ENCODE measurements at regions not wholly inside any gene's neighbourhood (a gene's known extent, or its start where the extent isn't known, plus 50 kb on each side); places are given as distances from the start of the nearest gene placed in this dataset.
"Not testable (repeated sequence)": the region's sequence is repeated elsewhere in the genome, so short reads cannot be mapped to it uniquely, and the experiment has no call there.

- Histone ChIP-seq H3K4me1 (no peaks in the 10 kb centered on the region), H3K9ac (no peak overlapping the region), H3K9me3 (no peaks in the 10 kb centered on the region), H3K27me3 (no peaks in the 10 kb centered on the region), H3K27ac (no peak overlapping the region), H3K4me3 (no peak overlapping the region), H3K4me2 (no peak overlapping the region), H3K36me3 (no peaks in the 10 kb centered on the region), H4K20me1 (no peaks in the 10 kb centered on the region)
- TF ChIP-seq Cebpa-rat (IDR thresholded peaks at IDR 0.05): no peak
These were observed 84.9 kb upstream of the ZNF536 start for GRCh38 chr19:30287259-30287658.

GRCh38 chr19:30287973-30288372 is 84.2 kb upstream of the ZNF536 start:
- no peak overlapping the region for H3K9ac ChIP-seq
- no peak overlapping the region for H3K4me2 ChIP-seq
- no peak overlapping the region for H3K27ac ChIP-seq
- H3K27me3 ChIP-seq: no peaks in the 10 kb centered on the region
- no peaks in the 10 kb centered on the region for H3K36me3 ChIP-seq
- no peaks in the 10 kb centered on the region for H3K4me1 ChIP-seq
- no peaks in the 10 kb centered on the region for H4K20me1 ChIP-seq
- no peak for TF ChIP-seq Cebpa-rat (IDR thresholded peaks at IDR 0.05)
- no peak overlapping the region for H3K4me3 ChIP-seq
- H3K9me3 ChIP-seq: no peaks in the 10 kb centered on the region

GRCh38 chr19:30288911-30289310 is 83.3 kb upstream of the ZNF536 start:
- no peak overlapping the region for H3K27ac ChIP-seq
- no peak for TF ChIP-seq Cebpa-rat (IDR thresholded peaks at IDR 0.05)

GRCh38 chr19:30289336-30289735 is 82.8 kb upstream of the ZNF536 start:
- H3K9ac ChIP-seq: no peak overlapping the region
- H3K4me2 ChIP-seq: no peak overlapping the region
- no peak overlapping the region for H3K27ac ChIP-seq
- H3K4me1 ChIP-seq: no peaks in the 10 kb centered on the region
- H4K20me1 ChIP-seq: no peaks in the 10 kb centered on the region
- H3K27me3 ChIP-seq: no peaks in the 10 kb centered on the region
- H3K9me3 ChIP-seq: no peaks in the 10 kb centered on the region
- no peak for TF ChIP-seq Cebpa-rat (IDR thresholded peaks at IDR 0.05)
- no peaks in the 10 kb centered on the region for H3K36me3 ChIP-seq
- H3K4me3 ChIP-seq: no peak overlapping the region

More at GRCh38 chr19:30288911-30289310, 83.3 kb upstream of the ZNF536 start:
- H3K4me2 ChIP-seq: no peak overlapping the region
- H3K9ac ChIP-seq: no peak overlapping the region
- H3K36me3 ChIP-seq: no peaks in the 10 kb centered on the region
- H3K4me1 ChIP-seq: no peaks in the 10 kb centered on the region
- no peaks in the 10 kb centered on the region for H4K20me1 ChIP-seq
- no peaks in the 10 kb centered on the region for H3K27me3 ChIP-seq
- no peaks in the 10 kb centered on the region for H3K9me3 ChIP-seq
- no peak overlapping the region for H3K4me3 ChIP-seq

GRCh38 chr19:30290805-30291204 is 81.4 kb upstream of the ZNF536 start:
- H4K20me1 ChIP-seq, H3K27ac ChIP-seq, H3K9ac ChIP-seq, H3K4me2 ChIP-seq, H3K4me3 ChIP-seq, H3K36me3 ChIP-seq, H3K27me3 ChIP-seq, H3K4me1 ChIP-seq, H3K9me3 ChIP-seq: not testable (repeated sequence)

- Histone ChIP-seq H3K9me3 (no peaks in the 10 kb centered on the region), H3K4me1 (no peaks in the 10 kb centered on the region), H3K4me3 (no peak overlapping the region), H3K9ac (no peak overlapping the region), H3K27ac (no peak overlapping the region), H3K4me2 (no peak overlapping the region), H3K27me3 (no peaks in the 10 kb centered on the region), H4K20me1 (no peaks in the 10 kb centered on the region), H3K36me3 (no peaks in the 10 kb centered on the region)
- no peak for TF ChIP-seq Cebpa-rat (IDR thresholded peaks at IDR 0.05)
These were observed 79.0 kb upstream of the ZNF536 start for GRCh38 chr19:30293051-30293785.

- H3K4me3 ChIP-seq: no peak overlapping the region
- no peak overlapping the region for H3K4me2 ChIP-seq
- no peaks in the 10 kb centered on the region for H3K9me3 ChIP-seq
- no peaks in the 10 kb centered on the region for H3K27me3 ChIP-seq
- H4K20me1 ChIP-seq: no peaks in the 10 kb centered on the region
- no peaks in the 10 kb centered on the region for H3K4me1 ChIP-seq
- TF ChIP-seq Cebpa-rat (IDR thresholded peaks at IDR 0.05): no peak
- no peak overlapping the region for H3K27ac ChIP-seq
- H3K36me3 ChIP-seq: no peaks in the 10 kb centered on the region
- no peak overlapping the region for H3K9ac ChIP-seq
These were observed 74.2 kb upstream of the ZNF536 start for GRCh38 chr19:30297969-30298368.

GRCh38 chr19:30303131-30303654 is 69.0 kb upstream of the ZNF536 start:
- H4K20me1 ChIP-seq: no peaks in the 10 kb centered on the region
- H3K9me3 ChIP-seq: no peaks in the 10 kb centered on the region
- H3K36me3 ChIP-seq: no peaks in the 10 kb centered on the region
- no peaks in the 10 kb centered on the region for H3K4me1 ChIP-seq
- H3K9ac ChIP-seq: no peak overlapping the region
- no peak overlapping the region for H3K4me2 ChIP-seq
- H3K27me3 ChIP-seq: no peaks in the 10 kb centered on the region
- no peak for TF ChIP-seq Cebpa-rat (IDR thresholded peaks at IDR 0.05)
- H3K27ac ChIP-seq: no peak overlapping the region
- H3K4me3 ChIP-seq: no peak overlapping the region

- no peaks in the 10 kb centered on the region for H3K4me1 ChIP-seq
These were observed 67.6 kb upstream of the ZNF536 start for GRCh38 chr19:30304540-30304939.

GRCh38 chr19:30305346-30306060 is 66.7 kb upstream of the ZNF536 start:
- no peak for TF ChIP-seq Cebpa-rat (IDR thresholded peaks at IDR 0.05)

More at GRCh38 chr19:30304540-30304939, 67.6 kb upstream of the ZNF536 start:
- TF ChIP-seq Cebpa-rat (IDR thresholded peaks at IDR 0.05): no peak
- Histone ChIP-seq H3K27me3 (no peaks in the 10 kb centered on the region), H3K27ac (no peak overlapping the region), H4K20me1 (no peaks in the 10 kb centered on the region), H3K4me3 (no peak overlapping the region), H3K36me3 (no peaks in the 10 kb centered on the region), H3K4me2 (no peak overlapping the region), H3K9ac (no peak overlapping the region), H3K9me3 (no peaks in the 10 kb centered on the region)

More at GRCh38 chr19:30305346-30306060, 66.7 kb upstream of the ZNF536 start:
- Histone ChIP-seq H3K27ac (no peak overlapping the region), H3K4me3 (no peak overlapping the region), H3K36me3 (no peaks in the 10 kb centered on the region), H3K4me1 (no peaks in the 10 kb centered on the region), H3K4me2 (no peak overlapping the region), H3K27me3 (no peaks in the 10 kb centered on the region), H4K20me1 (no peaks in the 10 kb centered on the region), H3K9me3 (no peaks in the 10 kb centered on the region), H3K9ac (no peak overlapping the region)
